Right ventricle myocardium superior (tissue), 1 donor: ENCODE measurements at regions not wholly inside any gene's neighbourhood (a gene's known extent, or its start where the extent isn't known, plus 50 kb on each side); places are given as distances from the start of the nearest gene placed in this dataset.

Experiments used
- ATAC-seq: fragments of 200-7000 bp; cut with Tn5 transposase; one replicate; pipeline ENCODE4 v1.9.1; 2020; ENCODE audit warnings: mild to moderate bottlenecking; ENCODE audit not compliant: poor library complexity
- DNase-seq: peaks from one replicate; pipeline ENCODE4 v3.0.0-alpha.2; 2020
- intact Hi-C: fragments of 100-400 bp; cut with DNase I; formaldehyde crosslinking; loops from one replicate; pipeline ENCODE4 v1.11.2; 2022
- donor health status: DM: no; HTN: yes; CAD: no; lungs with severe emphysema.

GRCh38 chr9:19619221-19619620, 169.6 kb downstream of the SLC24A2 start:
- no peak for ATAC-seq
- intact Hi-C loops, result loop anchor here (10.0 kb wide), 1 partner anchor 64 kb away; no protein-coding TSS in a partner anchor
- DNase-seq, result no peak

GRCh38 chr9:19618816-19619215, 170.0 kb downstream of the SLC24A2 start:
- ATAC-seq (no peak), DNase-seq (no peak)
- intact Hi-C loops, result loop anchor here (10.0 kb wide), 1 partner anchor 64 kb away; no protein-coding TSS in a partner anchor

- DNase-seq (no peak), ATAC-seq (no peak)
- intact Hi-C loops, result loop anchor here (10.0 kb wide), 1 partner anchor 60 kb away; no protein-coding TSS in a partner anchor
These were observed 173.7 kb downstream of the SLC24A2 start for GRCh38 chr9:19615036-19615624.

- intact Hi-C loops, result loop anchor here (10.0 kb wide), 1 partner anchor 59 kb away; no protein-coding TSS in a partner anchor
- ATAC-seq, result no peak
These were observed 174.5 kb downstream of the SLC24A2 start for GRCh38 chr9:19614294-19614693.

GRCh38 chr9:19600538-19600937, 188.3 kb downstream of the SLC24A2 start:
- no peak for ATAC-seq
- DNase-seq, result no peak
- intact Hi-C loops, result no loop called here

More at GRCh38 chr9:19614294-19614693, 174.5 kb downstream of the SLC24A2 start:
- DNase-seq, result no peak

GRCh38 chr9:19598722-19599121, 189.9 kb downstream of the ACER2 start:
- ATAC-seq, result no peak
- no peak for DNase-seq
- intact Hi-C loops, result no loop called here

GRCh38 chr9:19597176-19597575, 188.4 kb downstream of the ACER2 start:
- ATAC-seq (no peak), DNase-seq (no peak)
- intact Hi-C loops, result no loop called here

GRCh38 chr9:19595003-19595402, 186.2 kb downstream of the ACER2 start:
- DNase-seq (no peak), ATAC-seq (no peak)
- intact Hi-C loops, result no loop called here

- intact Hi-C loops, result no loop called here
- DNase-seq (no peak), ATAC-seq (no peak)
These were observed 178.9 kb downstream of the ACER2 start for GRCh38 chr9:19587678-19588077.

GRCh38 chr9:19583890-19584289, 175.1 kb downstream of the ACER2 start:
- intact Hi-C loops, result no loop called here
- no peak for DNase-seq
- ATAC-seq, result no peak

GRCh38 chr9:19577411-19577810, 168.6 kb downstream of the ACER2 start:
- ATAC-seq (no peak), DNase-seq (no peak)
- intact Hi-C loops, result no loop called here

GRCh38 chr9:19568946-19569345, 160.1 kb downstream of the ACER2 start:
- no peak for ATAC-seq
- intact Hi-C loops, result no loop called here
- DNase-seq, result no peak

GRCh38 chr9:19564396-19565061, 155.7 kb downstream of the ACER2 start:
- intact Hi-C loops, result no loop called here
- ATAC-seq, result no peak
- no peak for DNase-seq

GRCh38 chr9:19555214-19555613, 146.4 kb downstream of the ACER2 start:
- intact Hi-C loops, result loop anchor here (10.0 kb wide), 1 partner anchor 60 kb away; no protein-coding TSS in a partner anchor
- DNase-seq (no peak), ATAC-seq (no peak)

- DNase-seq (no peak), ATAC-seq (no peak)
- intact Hi-C loops, result loop anchor here (10.0 kb wide), 1 partner anchor 60 kb away; no protein-coding TSS in a partner anchor
These were observed 145.7 kb downstream of the ACER2 start for GRCh38 chr9:19554529-19554928.

- intact Hi-C loops, result loop anchor here (10.0 kb wide), 1 partner anchor 61 kb away; no protein-coding TSS in a partner anchor
- DNase-seq (no peak), ATAC-seq (no peak)
These were observed 144.6 kb downstream of the ACER2 start for GRCh38 chr9:19553441-19553840.

- intact Hi-C loops, result loop anchor here (10.0 kb wide), 1 partner anchor 62 kb away; no protein-coding TSS in a partner anchor
- no peak for DNase-seq
- no peak for ATAC-seq
These were observed 143.7 kb downstream of the ACER2 start for GRCh38 chr9:19552282-19553105.

GRCh38 chr9:19551124-19551929, 142.5 kb downstream of the ACER2 start:
- DNase-seq (no peak), ATAC-seq (no peak)
- intact Hi-C loops, result loop anchor here (10.0 kb wide), 1 partner anchor 63 kb away; no protein-coding TSS in a partner anchor
